ENCODE measurements at regions not wholly inside any gene's neighbourhood (a gene's known extent, or its start where the extent isn't known, plus 50 kb on each side); places are given as distances from the start of the nearest gene placed in this dataset.
"Not testable (repeated sequence)": the region's sequence is repeated elsewhere in the genome, so short reads cannot be mapped to it uniquely, and the experiment has no call there.

DNA sequence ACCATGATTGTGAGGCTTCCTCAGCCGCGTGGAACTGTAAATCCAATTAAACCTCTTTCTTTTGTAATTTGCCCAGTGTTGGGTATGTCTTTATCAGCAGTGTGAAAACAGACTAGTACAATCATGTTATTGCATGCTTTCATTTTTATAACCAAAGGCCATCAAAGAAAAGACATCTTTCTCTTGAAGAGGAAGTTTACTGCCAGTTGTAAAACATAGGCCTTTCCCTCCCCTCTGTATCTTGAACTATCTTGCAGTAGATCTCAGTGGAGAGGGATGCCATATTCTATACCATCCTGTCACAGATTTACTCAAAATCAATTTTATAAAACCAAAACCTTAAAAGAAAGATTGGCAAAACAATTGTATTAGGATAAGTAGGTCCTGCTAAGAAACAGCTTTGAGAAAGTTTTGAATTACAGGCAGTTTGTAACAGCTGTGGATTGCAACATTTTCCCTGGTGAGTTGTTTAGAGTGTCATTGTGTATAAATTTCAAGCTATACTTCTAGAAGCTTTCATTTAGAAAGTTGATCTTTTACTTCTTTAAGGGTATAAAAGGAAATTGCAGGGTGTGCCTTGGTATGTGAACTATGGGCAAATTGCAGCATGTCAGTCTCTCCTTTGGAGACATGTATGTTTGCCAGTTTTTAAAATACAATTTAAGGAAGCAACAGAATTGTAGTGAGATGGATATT is 128.0 kb downstream of the ATP23 start:
- no peak for DNase-seq (ENCODE audit: low spot score)

DNA sequence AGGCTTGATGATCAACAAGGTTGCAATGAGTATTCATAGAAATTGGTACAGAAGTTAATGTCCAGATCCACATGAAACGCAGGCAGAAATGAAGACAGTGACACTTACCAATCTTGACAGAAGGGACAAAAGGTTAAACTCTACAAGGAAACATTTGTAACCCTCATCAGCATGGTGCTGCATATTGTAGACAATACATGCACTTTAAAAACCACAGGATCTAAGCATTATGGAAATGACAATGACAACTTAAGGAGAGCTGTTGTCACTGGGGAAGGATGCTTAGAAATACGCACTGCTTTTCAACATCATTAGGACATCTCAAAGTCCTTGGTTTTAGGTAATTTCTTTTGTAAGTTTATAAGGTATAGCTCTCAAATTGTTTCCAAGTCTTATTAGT is 130.6 kb downstream of the ATP23 start:
- DNase-seq (ENCODE audit: low spot score): no peak

GRCh38 chr12:58074259-58074658 is 132.9 kb downstream of the ATP23 start:
- no peak for DNase-seq (ENCODE audit: low spot score)

DNA sequence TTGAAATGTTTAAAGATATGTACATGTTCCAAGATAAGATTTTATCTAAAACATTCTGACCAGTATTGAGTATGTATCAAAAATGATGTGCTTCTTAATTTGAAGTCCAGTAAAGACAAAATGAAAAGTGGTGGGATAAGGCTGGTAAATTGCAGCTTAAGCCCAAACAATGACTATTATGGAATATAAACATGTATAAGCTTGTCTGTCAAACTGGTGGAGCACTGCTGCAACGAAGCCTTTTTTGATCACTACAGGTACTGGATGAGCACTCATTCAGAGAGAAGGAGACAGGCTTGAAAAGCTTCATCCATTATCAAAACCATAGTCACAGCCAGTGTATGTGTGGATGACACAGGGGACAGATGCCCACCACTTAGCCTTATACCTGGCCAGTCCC is 138.4 kb downstream of the ATP23 start:
- no peak for DNase-seq (ENCODE audit: low spot score)

GRCh38 chr12:58081488-58081887 is 140.1 kb downstream of the ATP23 start:
- no peak for DNase-seq (ENCODE audit: low spot score)

DNA sequence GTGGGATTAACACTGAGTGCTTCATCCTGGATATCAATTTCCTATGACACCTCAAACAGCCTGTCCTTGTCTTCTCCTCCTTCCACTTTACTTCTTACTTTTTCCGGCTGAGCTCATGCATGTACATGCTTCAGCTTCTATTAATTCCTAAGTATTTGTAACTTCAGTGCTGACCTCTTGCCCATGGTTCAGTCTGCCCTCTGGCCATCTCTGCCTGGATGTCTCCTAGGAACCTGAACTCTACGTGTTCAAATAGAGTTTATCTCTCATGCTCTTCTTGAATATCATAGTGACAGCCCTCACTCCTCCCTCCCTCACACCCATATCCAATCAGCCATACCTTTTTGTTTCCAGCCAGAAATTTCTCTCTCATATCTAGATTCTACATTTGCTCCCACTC is 141.6 kb downstream of the ATP23 start:
- DNase-seq (ENCODE audit: low spot score): no peak

DNA sequence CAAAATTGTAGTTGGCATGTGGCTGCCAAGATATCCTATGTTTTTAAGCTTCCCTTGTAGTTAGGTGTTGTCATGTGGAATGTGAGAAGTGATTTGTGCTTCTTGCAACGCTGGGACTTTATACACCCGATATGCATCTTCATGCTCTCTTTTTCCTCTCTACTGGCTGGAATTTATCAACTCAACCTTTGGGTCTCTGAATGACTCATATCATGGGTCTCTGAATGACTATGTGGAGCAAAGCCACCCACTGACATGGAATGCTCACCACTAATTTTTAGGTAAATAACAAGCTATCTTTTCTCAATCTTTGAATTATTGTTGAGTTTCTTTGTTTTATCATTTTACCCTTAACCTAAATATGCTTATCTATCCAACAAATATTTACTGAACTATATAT is 144.6 kb downstream of the ATP23 start:
- no peak for DNase-seq (ENCODE audit: low spot score)

GRCh38 chr12:58086930-58087329 is 145.6 kb downstream of the ATP23 start:
- no peak for DNase-seq (ENCODE audit: low spot score)

DNA sequence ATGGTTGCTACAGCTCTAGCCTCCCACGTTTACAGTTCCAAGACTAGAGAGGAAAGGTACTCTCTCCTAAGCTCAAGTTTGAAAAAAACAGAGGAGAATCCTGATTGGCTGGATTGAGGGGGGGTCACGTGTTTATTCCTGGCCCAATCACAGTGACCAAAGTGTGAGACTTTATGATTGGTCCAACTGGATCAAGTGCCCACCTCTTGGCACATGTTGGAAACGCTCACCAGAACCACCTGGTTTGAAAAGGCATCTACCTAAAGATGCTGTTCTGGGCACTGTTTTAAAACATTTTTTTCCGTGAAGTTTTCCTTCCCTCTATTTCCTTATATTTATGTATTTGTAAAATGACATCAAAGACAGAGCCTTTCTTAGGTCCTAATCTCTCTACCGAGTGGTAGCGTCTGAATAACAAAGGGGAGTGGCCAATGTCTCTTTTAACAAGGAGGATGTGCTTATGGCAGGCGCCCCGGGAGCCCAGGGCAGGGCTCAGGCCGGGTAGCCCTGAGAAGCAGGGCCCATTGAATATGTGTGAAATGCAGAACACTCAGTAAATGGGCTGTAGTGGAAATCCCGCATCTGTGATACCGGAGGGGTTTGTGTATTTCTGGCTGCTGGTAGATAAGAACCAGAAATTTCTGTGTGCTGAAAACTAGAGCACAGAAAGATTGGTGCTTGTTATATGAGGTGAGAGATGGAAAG is 146.2 kb downstream of the ATP23 start:
- no peak for DNase-seq (ENCODE audit: low spot score)

DNA sequence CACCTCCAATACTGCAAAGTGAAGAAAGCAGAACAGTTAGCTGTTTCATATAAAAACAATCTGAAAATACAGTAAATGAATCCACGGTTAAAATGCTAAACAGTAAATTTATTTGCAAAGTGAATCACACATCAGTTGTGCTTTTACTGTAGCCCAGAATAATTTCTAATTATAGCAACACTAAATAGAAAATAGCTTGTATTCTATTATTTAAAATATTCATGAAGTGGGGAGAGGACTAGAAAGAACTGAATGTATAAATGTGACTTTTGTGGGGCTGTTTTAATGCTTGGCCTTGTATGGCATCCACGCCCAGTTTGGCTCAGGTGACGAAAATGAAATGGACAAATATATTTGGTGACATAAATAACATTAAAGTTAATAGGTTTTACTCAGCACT is 148.2 kb downstream of the ATP23 start:
- DNase-seq (ENCODE audit: low spot score): no peak

GRCh38 chr12:58090685-58091084 is 149.3 kb downstream of the ATP23 start:
- DNase-seq (ENCODE audit: low spot score): no peak

- no peak for DNase-seq (ENCODE audit: low spot score)
Measured at GRCh38 chr12:58095002-58095401, 153.6 kb downstream of the ATP23 start.

- no peak for DNase-seq (ENCODE audit: low spot score)
Measured at GRCh38 chr12:58097741-58098140, 156.4 kb downstream of the ATP23 start.

DNA sequence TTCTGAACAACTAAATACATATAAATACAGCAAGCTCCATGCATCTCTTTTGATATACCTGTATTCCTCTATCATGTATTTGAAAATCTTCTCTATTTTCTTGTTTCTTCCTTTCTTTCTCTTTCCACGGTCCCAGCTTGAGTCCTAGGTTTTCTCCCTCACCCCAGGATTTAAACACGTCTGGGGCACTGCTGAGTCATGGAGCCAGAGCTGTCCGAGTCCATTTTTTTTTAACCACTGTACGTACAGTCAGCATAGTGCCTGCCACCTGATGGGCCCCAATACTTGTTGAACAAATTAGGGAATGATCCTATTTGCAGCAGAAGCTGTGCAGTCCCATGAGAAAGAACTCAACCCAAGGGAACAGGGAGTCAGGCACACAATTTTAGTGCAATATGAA is 158.1 kb downstream of the ATP23 start:
- DNase-seq (ENCODE audit: low spot score): no peak

DNA sequence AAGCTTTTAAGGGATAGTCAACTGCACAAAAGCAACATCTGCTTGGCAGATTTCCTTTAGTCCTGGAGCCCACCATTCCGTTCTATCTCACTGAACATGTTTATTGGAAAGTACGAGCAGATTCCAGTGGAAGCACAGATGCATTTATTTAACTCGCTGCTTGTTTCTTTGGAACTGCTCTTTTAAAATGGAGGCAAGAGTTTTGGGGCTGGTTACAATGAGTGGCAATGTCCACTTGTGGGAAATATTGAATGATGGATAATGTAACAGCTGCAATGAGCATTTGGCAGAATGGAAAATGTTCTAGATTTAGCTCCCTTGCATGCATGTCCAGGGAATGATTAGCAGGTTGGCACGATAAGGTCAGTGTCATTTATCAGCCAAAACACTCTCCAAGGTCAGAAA is 163.0 kb downstream of the ATP23 start:
- no peak for DNase-seq (ENCODE audit: low spot score)

- DNase-seq (ENCODE audit: low spot score): no peak
Measured at GRCh38 chr12:58105225-58106119, 164.1 kb downstream of the ATP23 start.

- DNase-seq (ENCODE audit: low spot score): no peak
Measured at GRCh38 chr12:58106195-58106594, 164.8 kb downstream of the ATP23 start.

DNA sequence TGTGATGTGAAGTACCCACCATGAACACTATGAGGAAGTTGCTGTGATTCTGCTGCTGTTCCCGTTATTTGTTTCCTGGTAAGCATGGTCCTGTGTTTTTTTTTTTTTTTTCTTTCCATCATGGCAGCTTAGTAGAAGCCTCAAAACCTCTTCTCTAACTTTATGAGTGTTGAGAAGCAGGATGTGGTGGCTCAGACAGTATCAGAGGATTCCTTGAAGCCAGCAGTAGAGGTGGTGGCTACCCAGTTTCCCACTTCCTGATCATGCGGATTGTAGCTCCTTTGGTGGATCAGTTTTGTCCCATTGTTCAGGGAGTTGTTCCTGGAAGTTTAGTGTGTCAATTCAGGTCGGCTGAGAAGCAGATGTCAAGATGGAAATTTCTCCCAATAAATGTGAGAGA is 175.8 kb downstream of the ATP23 start:
- DNase-seq (ENCODE audit: low spot score): no peak

DNA sequence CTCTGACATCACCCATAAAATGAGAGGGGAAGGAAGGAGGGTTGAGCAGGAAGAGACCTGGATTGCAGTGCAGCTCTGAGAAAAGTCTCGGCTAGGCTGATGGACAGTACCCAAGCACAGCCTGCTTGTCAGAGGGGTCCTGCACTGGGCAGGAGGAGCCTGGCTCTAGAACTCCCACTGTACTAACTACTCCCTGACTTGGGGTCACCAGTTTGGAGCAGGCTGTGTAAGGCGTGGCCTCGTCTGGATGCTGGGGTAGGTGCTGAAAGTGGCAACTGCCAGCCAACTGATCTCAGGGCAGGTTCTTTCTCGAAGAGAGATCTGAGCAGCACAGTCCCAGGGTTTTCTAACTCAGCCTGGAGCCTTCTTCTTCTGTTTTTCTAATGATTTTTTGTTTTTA is 176.3 kb downstream of the ATP23 start:
- no peak for DNase-seq (ENCODE audit: low spot score)

DNA sequence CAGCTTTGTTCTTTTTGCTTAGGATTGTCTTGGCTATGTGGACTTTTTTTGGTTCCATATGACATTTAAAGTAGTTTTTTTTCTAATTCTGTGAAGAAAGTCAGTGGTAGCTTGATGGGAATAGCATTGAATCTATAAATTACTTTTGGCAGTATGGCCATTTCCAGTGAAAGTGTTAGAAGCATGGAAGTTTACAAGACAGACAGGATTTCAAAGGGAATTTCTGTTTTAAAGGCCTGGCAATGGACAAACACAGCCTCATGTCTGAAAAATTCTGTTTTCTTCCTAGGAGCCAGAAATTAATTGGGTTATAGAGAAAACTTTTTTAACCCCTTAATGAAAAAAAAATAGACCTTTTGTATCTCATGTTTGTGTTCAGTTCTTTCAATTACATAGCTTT is 184.4 kb downstream of the ATP23 start:
- DNase-seq (ENCODE audit: low spot score): not testable (repeated sequence)

- DNase-seq (ENCODE audit: low spot score): no peak
Measured at GRCh38 chr12:58131986-58132755, 190.8 kb downstream of the ATP23 start.

DNA sequence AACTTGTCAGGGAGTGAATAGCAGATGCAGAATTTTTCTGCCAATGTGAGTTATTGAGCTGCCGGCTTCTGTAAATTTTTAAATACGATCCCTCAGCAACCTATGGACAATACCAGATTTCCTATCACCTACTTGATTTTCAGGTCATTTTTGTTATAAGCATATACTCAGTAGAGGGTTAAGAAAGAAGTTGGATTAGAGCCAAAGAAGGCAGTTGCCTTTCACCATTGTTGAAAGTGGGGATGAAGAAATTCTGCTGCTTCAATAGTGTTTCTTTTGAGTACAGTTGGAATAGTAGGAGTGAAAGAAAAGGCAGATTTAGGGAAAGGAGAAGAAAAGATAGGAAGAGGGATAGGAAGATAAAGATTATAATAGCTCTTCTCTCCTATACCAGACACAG is 197.1 kb downstream of the ATP23 start:
- DNase-seq (ENCODE audit: low spot score): no peak
